ENCODE measurements at regions not wholly inside any gene's neighbourhood (a gene's known extent, or its start where the extent isn't known, plus 50 kb on each side); places are given as distances from the start of the nearest gene placed in this dataset.

GRCh38 chr14:98136012-98136789, 1135.8 kb downstream of the BCL11B start:
- TF ChIP-seq USF1 (IDR thresholded peaks at IDR 0.05) = no peak
- TF ChIP-seq TCF12 (IDR thresholded peaks at IDR 0.05; ENCODE audit: low read depth) = no peak
- no peak for TF ChIP-seq FOXM1 (IDR thresholded peaks at IDR 0.05; ENCODE audit: borderline replicate concordance, low read depth)
- TF ChIP-seq ZBTB7A (IDR thresholded peaks at IDR 0.05; ENCODE audit: low read depth) = no peak
- TF ChIP-seq, protein P1, sequence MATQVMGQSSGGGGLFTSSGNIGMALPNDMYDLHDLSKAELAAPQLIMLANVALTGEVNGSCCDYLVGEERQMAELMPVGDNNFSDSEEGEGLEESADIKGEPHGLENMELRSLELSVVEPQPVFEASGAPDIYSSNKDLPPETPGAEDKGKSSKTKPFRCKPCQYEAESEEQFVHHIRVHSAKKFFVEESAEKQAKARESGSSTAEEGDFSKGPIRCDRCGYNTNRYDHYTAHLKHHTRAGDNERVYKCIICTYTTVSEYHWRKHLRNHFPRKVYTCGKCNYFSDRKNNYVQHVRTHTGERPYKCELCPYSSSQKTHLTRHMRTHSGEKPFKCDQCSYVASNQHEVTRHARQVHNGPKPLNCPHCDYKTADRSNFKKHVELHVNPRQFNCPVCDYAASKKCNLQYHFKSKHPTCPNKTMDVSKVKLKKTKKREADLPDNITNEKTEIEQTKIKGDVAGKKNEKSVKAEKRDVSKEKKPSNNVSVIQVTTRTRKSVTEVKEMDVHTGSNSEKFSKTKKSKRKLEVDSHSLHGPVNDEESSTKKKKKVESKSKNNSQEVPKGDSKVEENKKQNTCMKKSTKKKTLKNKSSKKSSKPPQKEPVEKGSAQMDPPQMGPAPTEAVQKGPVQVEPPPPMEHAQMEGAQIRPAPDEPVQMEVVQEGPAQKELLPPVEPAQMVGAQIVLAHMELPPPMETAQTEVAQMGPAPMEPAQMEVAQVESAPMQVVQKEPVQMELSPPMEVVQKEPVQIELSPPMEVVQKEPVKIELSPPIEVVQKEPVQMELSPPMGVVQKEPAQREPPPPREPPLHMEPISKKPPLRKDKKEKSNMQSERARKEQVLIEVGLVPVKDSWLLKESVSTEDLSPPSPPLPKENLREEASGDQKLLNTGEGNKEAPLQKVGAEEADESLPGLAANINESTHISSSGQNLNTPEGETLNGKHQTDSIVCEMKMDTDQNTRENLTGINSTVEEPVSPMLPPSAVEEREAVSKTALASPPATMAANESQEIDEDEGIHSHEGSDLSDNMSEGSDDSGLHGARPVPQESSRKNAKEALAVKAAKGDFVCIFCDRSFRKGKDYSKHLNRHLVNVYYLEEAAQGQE (IDR thresholded peaks at IDR 0.05; ENCODE audit: low read depth) = no peak
- no peak for TF ChIP-seq TEAD4 (IDR thresholded peaks at IDR 0.05)
- no peak for TF ChIP-seq NFIC (IDR thresholded peaks at IDR 0.05)
- TF ChIP-seq EP300 (IDR thresholded peaks at IDR 0.05; ENCODE audit: borderline replicate concordance) = no peak
- TF ChIP-seq TAF1 (IDR thresholded peaks at IDR 0.05; ENCODE audit: low read depth) = no peak
- TF ChIP-seq YY1 (IDR thresholded peaks at IDR 0.05; ENCODE audit: low read depth) = no peak
- no peak for TF ChIP-seq MAX (IDR thresholded peaks at IDR 0.05)
- no peak for TF ChIP-seq CREB1 (IDR thresholded peaks at IDR 0.05; ENCODE audit: low read depth)
- no peak for TF ChIP-seq RAD21 (IDR thresholded peaks at IDR 0.05; ENCODE audit: low read depth)
- TF ChIP-seq CEBPB (IDR thresholded peaks at IDR 0.05) = no peak
- no peak for TF ChIP-seq EGR1 (IDR thresholded peaks at IDR 0.05)

- TF ChIP-seq EP300 (IDR thresholded peaks at IDR 0.05; ENCODE audit: borderline replicate concordance) (no peak), YY1 (IDR thresholded peaks at IDR 0.05; ENCODE audit: low read depth) (no peak), RAD21 (IDR thresholded peaks at IDR 0.05; ENCODE audit: low read depth) (no peak), TEAD4 (IDR thresholded peaks at IDR 0.05) (no peak), ZBTB7A (IDR thresholded peaks at IDR 0.05; ENCODE audit: low read depth) (no peak), FOXM1 (IDR thresholded peaks at IDR 0.05; ENCODE audit: borderline replicate concordance, low read depth) (no peak), MAX (IDR thresholded peaks at IDR 0.05) (no peak), TCF12 (IDR thresholded peaks at IDR 0.05; ENCODE audit: low read depth) (no peak), USF1 (IDR thresholded peaks at IDR 0.05) (no peak), CEBPB (IDR thresholded peaks at IDR 0.05) (no peak), CREB1 (IDR thresholded peaks at IDR 0.05; ENCODE audit: low read depth) (no peak), TAF1 (IDR thresholded peaks at IDR 0.05; ENCODE audit: low read depth) (no peak), EGR1 (IDR thresholded peaks at IDR 0.05) (no peak)
- TF ChIP-seq, protein P1 (IDR thresholded peaks at IDR 0.05; ENCODE audit: low read depth) = no peak
Measured at GRCh38 chr14:98137131-98138025, 1134.6 kb downstream of the BCL11B start.

DNA sequence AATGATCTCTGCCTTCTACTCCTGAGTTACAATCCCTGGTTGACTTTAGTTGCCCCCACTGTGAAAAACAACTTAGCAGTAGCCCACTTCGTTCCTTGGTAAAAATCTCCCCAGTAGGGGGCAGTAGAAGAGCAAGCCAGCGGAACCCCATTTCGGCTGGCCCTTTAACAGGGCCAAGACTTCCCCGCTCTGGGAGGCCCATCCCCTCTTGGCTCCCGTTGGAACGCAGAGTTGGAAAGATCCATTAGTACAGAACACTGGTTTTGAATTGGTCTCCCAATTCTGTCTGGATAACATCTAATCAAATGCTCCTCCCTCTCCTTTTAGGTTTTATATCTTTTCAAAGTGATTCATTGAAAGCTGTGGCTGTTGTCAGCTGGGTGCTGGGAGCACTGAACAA, 1133.3 kb downstream of the BCL11B start:
- TF ChIP-seq RAD21 (IDR thresholded peaks at IDR 0.05; ENCODE audit: low read depth) (peak; percentile 55), USF1 (IDR thresholded peaks at IDR 0.05) (no peak), EGR1 (IDR thresholded peaks at IDR 0.05) (no peak)

DNA sequence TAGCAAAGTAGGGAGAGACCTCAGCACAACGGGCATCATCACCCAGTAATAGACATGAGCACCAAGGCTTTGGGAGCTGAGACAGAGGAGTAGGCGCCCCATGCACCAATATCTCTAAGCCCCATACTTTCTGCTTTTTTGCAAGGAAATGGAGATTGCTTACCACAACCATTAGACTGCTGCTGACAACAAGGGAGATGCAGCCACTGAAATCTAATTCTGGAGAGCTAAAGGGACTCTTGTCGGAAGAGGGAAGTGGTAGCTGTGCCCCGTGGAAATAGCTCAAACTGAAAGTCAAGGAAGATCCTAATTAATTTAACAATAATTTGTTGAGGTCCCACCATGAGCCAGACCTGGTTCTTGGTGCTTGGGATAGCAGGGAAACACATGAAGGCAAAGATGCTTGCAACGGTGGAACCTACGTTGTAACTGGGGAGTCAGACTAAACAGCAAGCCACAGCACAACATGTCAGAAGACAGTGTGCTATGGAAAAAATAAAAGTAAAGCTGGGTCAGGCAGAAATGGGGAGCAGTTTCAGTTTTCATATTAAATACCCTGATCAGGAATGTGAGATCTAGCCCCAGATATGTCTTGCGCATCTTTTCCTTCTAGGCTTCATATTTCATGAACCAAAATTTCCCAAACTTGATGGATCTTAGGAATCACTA, 1131.0 kb downstream of the BCL11B start:
- TF ChIP-seq EP300 (IDR thresholded peaks at IDR 0.05; ENCODE audit: borderline replicate concordance) (no peak), RAD21 (IDR thresholded peaks at IDR 0.05; ENCODE audit: low read depth) (no peak), TEAD4 (IDR thresholded peaks at IDR 0.05) (no peak), ZBTB7A (IDR thresholded peaks at IDR 0.05; ENCODE audit: low read depth) (no peak), CREB1 (IDR thresholded peaks at IDR 0.05; ENCODE audit: low read depth) (no peak), TCF12 (IDR thresholded peaks at IDR 0.05; ENCODE audit: low read depth) (no peak), NFIC (IDR thresholded peaks at IDR 0.05) (no peak), EGR1 (IDR thresholded peaks at IDR 0.05) (no peak), CEBPB (IDR thresholded peaks at IDR 0.05) (no peak), USF1 (IDR thresholded peaks at IDR 0.05) (no peak), YY1 (IDR thresholded peaks at IDR 0.05; ENCODE audit: low read depth) (no peak), FOXM1 (IDR thresholded peaks at IDR 0.05; ENCODE audit: borderline replicate concordance, low read depth) (no peak), TAF1 (IDR thresholded peaks at IDR 0.05; ENCODE audit: low read depth) (no peak), MAX (IDR thresholded peaks at IDR 0.05) (no peak)
- TF ChIP-seq, protein P1 (IDR thresholded peaks at IDR 0.05; ENCODE audit: low read depth) = no peak
